GM12878 (cell line): ENCODE measurements at regions not wholly inside any gene's neighbourhood (a gene's known extent, or its start where the extent isn't known, plus 50 kb on each side); places are given as distances from the start of the nearest gene placed in this dataset.

Source experiments
- ATAC-seq: fragments of 200-7000 bp; cut with Tn5 transposase; 3 replicates; pipeline ENCODE4 v1.9.1; 2020; ENCODE audit warnings: mild to moderate bottlenecking, moderate library complexity
- BruUV-seq: library from RNA; stranded (reverse); fragments of 400-500 nt; replicated peaks from 2 replicates; lab custom pipeline; 2021; lab: Mats Ljungman, UMichigan
- CTCF ChIA-PET: fragments of 300-600 bp; sonication (Branson Sonifier 250); formaldehyde crosslinking; extraction: SDS; loops from one replicate; lab custom pipeline; 2021; ENCODE audit warnings: inconsistent platforms; lab: Yijun Ruan, JAX
- POLR2A ChIA-PET: fragments of 350-600 bp; formaldehyde crosslinking; extraction: SDS; loops from one replicate; lab custom pipeline; 2021; ENCODE audit warnings: inconsistent platforms; lab: Charles Lee
- RAD21 ChIA-PET: fragments of 300-600 bp; sonication (Branson Sonifier 250); formaldehyde crosslinking; loops from one replicate; lab custom pipeline; 2023; ENCODE audit warnings: antibody characterized with exemption; ENCODE audit not compliant: unreplicated experiment; lab: Charles Lee
- SMC1A ChIA-PET: fragments of 300-600 bp; sonication (Branson Sonifier 250); formaldehyde crosslinking; loops from one replicate; lab custom pipeline; 2023; ENCODE audit not compliant: unreplicated experiment, uncharacterized antibody; lab: Charles Lee
- DNase-seq: peaks from one replicate; pipeline ENCODE4 v3.0.0-alpha.2; 2011; ENCODE audit warnings: low read depth, low spot score
- FAIRE-seq: peaks from 3 replicates; lab custom pipeline; 2011; peaks lifted over from hg19 to GRCh38; lab: Jason Lieb, UNC
- H2AFZ ChIP-seq: 2 replicates; pipeline ENCODE4 v1.6.0; 2011; ENCODE audit warnings: low read depth, low read length, control low read depth; ENCODE audit not compliant: control insufficient read depth
- H3K27ac ChIP-seq: 2 replicates; pipeline ENCODE4 v1.5.1; 2011; ENCODE audit warnings: control low read depth; ENCODE audit not compliant: control insufficient read depth, insufficient read depth
- H3K27me3 ChIP-seq, 2 experiments: replicated peaks in 1 of 2; 2 replicates each; pipeline versions ENCODE4 v1.6.0 to v1.6.1; 2011; ENCODE audit warnings: low read length in 1 of 2; ENCODE audit not compliant: control insufficient read depth in 2 of 2, insufficient read depth in 2 of 2
- H3K36me3 ChIP-seq, 2 experiments: 2 replicates each; pipeline ENCODE4 v1.5.1; 2011; ENCODE audit warnings: low read length in 1 of 2; ENCODE audit not compliant: control insufficient read depth in 2 of 2, insufficient read depth in 2 of 2
- H3K4me1 ChIP-seq: 2 replicates; pipeline ENCODE4 v1.6.1; 2011; ENCODE audit warnings: mild to moderate bottlenecking, low read length, moderate library complexity, mixed read lengths; ENCODE audit not compliant: control insufficient read depth, insufficient read depth
- H3K4me2 ChIP-seq: 2 replicates; pipeline ENCODE4 v1.6.0; 2011; ENCODE audit warnings: control low read depth; ENCODE audit not compliant: control insufficient read depth, insufficient read depth
- H3K4me3 ChIP-seq: fragments of 200-600 bp; sonication (generic); 2 replicates; pipeline ENCODE4 v1.5.1; 2016
- H3K79me2 ChIP-seq: 2 replicates; pipeline ENCODE4 v1.6.0; 2011; ENCODE audit warnings: low read length; ENCODE audit not compliant: control insufficient read depth, insufficient read depth
- H3K9ac ChIP-seq: 2 replicates; pipeline ENCODE4 v1.8.0; 2011; ENCODE audit warnings: low read length, control low read depth, mixed read lengths; ENCODE audit not compliant: control insufficient read depth, insufficient read depth
- H3K9me3 ChIP-seq: replicated peaks from 3 replicates; pipeline ENCODE4 v1.5.1; 2011; ENCODE audit warnings: mild to moderate bottlenecking, low read length; ENCODE audit not compliant: control insufficient read depth, insufficient read depth
- H4K20me1 ChIP-seq: 2 replicates; pipeline ENCODE4 v1.6.0; 2011; ENCODE audit not compliant: control insufficient read depth, insufficient read depth
- ELK1 ChIP-seq: IDR thresholded peaks from 2 replicates; pipeline ENCODE4 v1.6.1; 2012; ENCODE audit warnings: low read depth, low read length, improper control_type of control experiment
- IRF3 ChIP-seq: fragments of 450-650 bp; IDR thresholded peaks from 2 replicates; pipeline ENCODE4 v1.6.1; 2014; ENCODE audit warnings: mild to moderate bottlenecking
- PRDM15 ChIP-seq: fragments of 450-650 bp; formaldehyde crosslinking; IDR thresholded peaks from 2 replicates; pipeline ENCODE4 v1.4.0; 2020; ENCODE audit warnings: mild to moderate bottlenecking, moderate library complexity
- SMAD5 ChIP-seq: IDR thresholded peaks from 2 replicates; pipeline ENCODE4 v1.6.1; 2016; ENCODE audit warnings: antibody characterized with exemption, low read depth
- WGBS: methylation state at CpG from one replicate; pipeline ENCODE4 v1.1.6; 2016; ENCODE audit warnings: low lambda C conversion rate; ENCODE audit not compliant: insufficient replicate concordance, insufficient coverage; ENCODE audit errors: missing lambda C conversion rate; 5-methylcytosine and 5-hydroxymethylcytosine counted together
- in situ Hi-C: fragments of 300-500 bp; cut with MboI; formaldehyde crosslinking; loops from 9 replicates; pipeline ENCODE4 v1.14.3; 2018; ENCODE audit warnings: mixed read lengths
- intact Hi-C: fragments of 100-400 bp; cut with micrococcal nuclease; formaldehyde crosslinking; loops from one replicate; pipeline ENCODE4 v1.14.2; 2022; ENCODE audit not compliant: unreplicated experiment

- no peak for TF ChIP-seq PRDM15 (CRISPR knock-in tag)
- no peak for TF ChIP-seq IRF3
- TF ChIP-seq SMAD5, result no peak
These were observed 112.2 kb upstream of the REG3G start (continued) for GRCh38 chr2:78913257-78913656.

- ChIA-PET CTCF (no interaction called here), RAD21 (no interaction called here), SMC1A (no interaction called here), POLR2A (no interaction called here)
- no peaks in the 10 kb centered on the region for H3K36me3 ChIP-seq
- no peaks in the 10 kb centered on the region for H3K4me1 ChIP-seq
- DNase-seq (no peak), ATAC-seq (no peak), FAIRE-seq (no peak)
- TF ChIP-seq ELK1, result no peak
- WGBS, result 24% methylated on average over 2 of the region's 2 CpGs
- H3K4me2 ChIP-seq, result no peak overlapping the region
- H2AFZ ChIP-seq, result no peak overlapping the region
- H3K79me2 ChIP-seq, result no peaks in the 10 kb centered on the region
- no peaks in the 10 kb centered on the region for H3K9me3 ChIP-seq
- in situ Hi-C loops, result no loop called here
- BruUV-seq, result no TSS peak
- no peak overlapping the region for H3K27ac ChIP-seq
- H3K4me3 ChIP-seq, result no peak overlapping the region
- H4K20me1 ChIP-seq, result no peaks in the 10 kb centered on the region
- H3K9ac ChIP-seq, result no peak overlapping the region
- no peaks in the 10 kb centered on the region for H3K27me3 ChIP-seq
- intact Hi-C loops, result no loop called here
These were observed 100.2 kb upstream of the REG3G start for GRCh38 chr2:78925258-78925657.
